HG03432 (cell line): ENCODE measurements at regions not wholly inside any gene's neighbourhood (a gene's known extent, or its start where the extent isn't known, plus 50 kb on each side); places are given as distances from the start of the nearest gene placed in this dataset.
A peak's percentile ranks its signal among the peaks of the same experiment; 100 is the strongest.

Experiments
- ATAC-seq: cut with Tn5 transposase; IDR thresholded peaks from one replicate; pipeline ENCODE4 v1.9.1; 2021; ENCODE audit warnings: mild to moderate bottlenecking, moderate library complexity; ENCODE audit not compliant: unreplicated experiment

- no peak for ATAC-seq
These were observed 194.2 kb upstream of the SMC2 start for GRCh38 chr9:103899866-103900265.

GRCh38 chr9:103900466-103900865 is 193.6 kb upstream of the SMC2 start:
- ATAC-seq: no peak

GRCh38 chr9:103902263-103902662 is 191.8 kb upstream of the SMC2 start:
- ATAC-seq: peak; percentile 70

GRCh38 chr9:103904242-103904641 is 189.9 kb upstream of the SMC2 start:
- ATAC-seq: no peak

GRCh38 chr9:103913899-103914298 is 180.2 kb upstream of the SMC2 start:
- no peak for ATAC-seq

GRCh38 chr9:103919605-103920209 is 174.4 kb upstream of the SMC2 start:
- no peak for ATAC-seq

- no peak for ATAC-seq
These were observed 165.7 kb upstream of the SMC2 start for GRCh38 chr9:103928442-103928841.

GRCh38 chr9:103941104-103941503 is 153.0 kb upstream of the SMC2 start:
- ATAC-seq: no peak

GRCh38 chr9:103942200-103942599 is 151.9 kb upstream of the SMC2 start:
- ATAC-seq: no peak

- ATAC-seq: no peak
These were observed 151.5 kb upstream of the SMC2 start for GRCh38 chr9:103942651-103943050.

- ATAC-seq: no peak
These were observed 145.0 kb upstream of the SMC2 start for GRCh38 chr9:103949096-103949495.

- no peak for ATAC-seq
These were observed 116.9 kb upstream of the SMC2 start for GRCh38 chr9:103977163-103977562.

- peak; percentile 44 for ATAC-seq
These were observed 115.7 kb upstream of the SMC2 start for GRCh38 chr9:103978396-103978795.

GRCh38 chr9:103981912-103982311 is 112.2 kb upstream of the SMC2 start:
- ATAC-seq: no peak

- ATAC-seq: no peak
These were observed 109.0 kb upstream of the SMC2 start for GRCh38 chr9:103985077-103985476.

GRCh38 chr9:103988821-103989220 is 105.3 kb upstream of the SMC2 start:
- no peak for ATAC-seq

GRCh38 chr9:103990311-103990710 is 103.8 kb upstream of the SMC2 start:
- no peak for ATAC-seq

GRCh38 chr9:103991001-103991400 is 103.1 kb upstream of the SMC2 start:
- no peak for ATAC-seq

GRCh38 chr9:103991698-103992097 is 102.4 kb upstream of the SMC2 start:
- ATAC-seq: peak; percentile 84

- ATAC-seq: no peak
These were observed 101.0 kb upstream of the SMC2 start for GRCh38 chr9:103992938-103993579.

- no peak for ATAC-seq
These were observed 96.2 kb upstream of the SMC2 start for GRCh38 chr9:103997856-103998370.

- no peak for ATAC-seq
These were observed 94.6 kb upstream of the SMC2 start for GRCh38 chr9:103999375-104000062.
